Lower leg skin (tissue), 3 donors: ENCODE measurements at regions not wholly inside any gene's neighbourhood (a gene's known extent, or its start where the extent isn't known, plus 50 kb on each side); places are given as distances from the start of the nearest gene placed in this dataset.

Source experiments
- POLR2A ChIP-seq, 2 donors: fragments of 450-650 bp; IDR thresholded peaks; one replicate each; pipeline ENCODE4 v1.6.1; 2016 to 2017; ENCODE audit warnings: antibody characterized with exemption in 2 of 2, mild to moderate bottlenecking in 1 of 2, moderate library complexity in 1 of 2
- TF ChIP-seq, protein P1 (sequence below), 3 donors: fragments of 450-650 bp; IDR thresholded peaks; one replicate each; pipeline ENCODE4 v1.5.1; 2016; ENCODE audit warnings: antibody characterized with exemption in 3 of 3, mild to moderate bottlenecking in 3 of 3, moderate library complexity in 2 of 3

GRCh38 chr14:28161040-28161439 is 605.5 kb upstream of the FOXG1 start:
- no peak for TF ChIP-seq POLR2A (IDR thresholded peaks at IDR 0.05)
- TF ChIP-seq, protein P1, sequence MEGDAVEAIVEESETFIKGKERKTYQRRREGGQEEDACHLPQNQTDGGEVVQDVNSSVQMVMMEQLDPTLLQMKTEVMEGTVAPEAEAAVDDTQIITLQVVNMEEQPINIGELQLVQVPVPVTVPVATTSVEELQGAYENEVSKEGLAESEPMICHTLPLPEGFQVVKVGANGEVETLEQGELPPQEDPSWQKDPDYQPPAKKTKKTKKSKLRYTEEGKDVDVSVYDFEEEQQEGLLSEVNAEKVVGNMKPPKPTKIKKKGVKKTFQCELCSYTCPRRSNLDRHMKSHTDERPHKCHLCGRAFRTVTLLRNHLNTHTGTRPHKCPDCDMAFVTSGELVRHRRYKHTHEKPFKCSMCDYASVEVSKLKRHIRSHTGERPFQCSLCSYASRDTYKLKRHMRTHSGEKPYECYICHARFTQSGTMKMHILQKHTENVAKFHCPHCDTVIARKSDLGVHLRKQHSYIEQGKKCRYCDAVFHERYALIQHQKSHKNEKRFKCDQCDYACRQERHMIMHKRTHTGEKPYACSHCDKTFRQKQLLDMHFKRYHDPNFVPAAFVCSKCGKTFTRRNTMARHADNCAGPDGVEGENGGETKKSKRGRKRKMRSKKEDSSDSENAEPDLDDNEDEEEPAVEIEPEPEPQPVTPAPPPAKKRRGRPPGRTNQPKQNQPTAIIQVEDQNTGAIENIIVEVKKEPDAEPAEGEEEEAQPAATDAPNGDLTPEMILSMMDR (IDR thresholded peaks at IDR 0.05) = no peak
